NT2/D1 (cell line): ENCODE measurements at regions not wholly inside any gene's neighbourhood (a gene's known extent, or its start where the extent isn't known, plus 50 kb on each side); places are given as distances from the start of the nearest gene placed in this dataset.

Experiments used
- YY1 ChIP-seq: IDR thresholded peaks from 2 replicates; pipeline ENCODE4 v1.6.1; 2011; ENCODE audit not compliant: insufficient read length, insufficient read depth
- ZNF274 ChIP-seq: IDR thresholded peaks from 2 replicates; pipeline ENCODE4 v1.6.1; 2011; ENCODE audit warnings: mild to moderate bottlenecking, low read depth, low read length

- no peak for TF ChIP-seq ZNF274
- no peak for TF ChIP-seq YY1
Observed at GRCh38 chr9:17876687-17877086, 297.8 kb downstream of the SH3GL2 start.
